ENCODE measurements at regions not wholly inside any gene's neighbourhood (a gene's known extent, or its start where the extent isn't known, plus 50 kb on each side); places are given as distances from the start of the nearest gene placed in this dataset.

DNA sequence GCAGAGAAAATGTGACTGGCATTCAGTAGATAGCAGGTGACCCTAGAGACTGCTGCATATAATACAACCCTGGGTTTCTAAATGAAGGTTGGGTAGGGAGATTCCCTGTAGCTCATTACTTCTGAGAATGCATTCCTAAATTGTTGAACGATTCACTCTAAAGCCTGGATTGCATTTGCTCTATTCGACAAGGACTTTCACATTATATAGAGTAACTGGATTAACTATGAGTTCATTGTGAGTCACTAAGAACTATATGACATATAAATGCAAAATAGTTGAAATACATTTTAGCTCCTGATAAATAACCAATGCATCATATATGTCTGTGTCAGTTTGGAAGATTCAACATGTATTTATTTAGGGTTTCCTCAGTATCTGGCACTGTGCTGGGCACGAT, 294.7 kb upstream of the CCDC54 start:
- Histone ChIP-seq H3K9me3 (replicated peaks in 1 of 2; ENCODE audit: control insufficient read depth in 2 of 2, insufficient read depth in 1 of 2, low read depth in 1 of 2, low read length in 2 of 2) (no peaks in the 10 kb centered on the region), H3K79me1 (ENCODE audit: low read depth, low read length) (no peaks in the 10 kb centered on the region), H3K36me3 (replicated peaks in 1 of 2; ENCODE audit: control insufficient read depth in 2 of 2, insufficient read depth in 2 of 2, low read length in 2 of 2) (no peaks in the 10 kb centered on the region), H2BK120ac (ENCODE audit: low read depth, low read length) (no peak overlapping the region), H2AFZ (ENCODE audit: low read length) (no peak overlapping the region), H3K4me2 (ENCODE audit: insufficient read depth, low read length, poor library complexity, severe bottlenecking) (no peak overlapping the region), H2BK12ac (ENCODE audit: low read length) (no peak overlapping the region), H3K4me3 (ENCODE audit: low read length in 2 of 2) (no peak overlapping the region), H2BK5ac (ENCODE audit: low read length) (no peak overlapping the region), H3K9ac (ENCODE audit: low read depth, low read length, poor library complexity) (no peak overlapping the region), H3K14ac (ENCODE audit: low read length) (no peak overlapping the region), H4K91ac (ENCODE audit: low read depth, low read length, poor library complexity) (no peak overlapping the region), H3K4me1 (ENCODE audit: control insufficient read depth in 2 of 2, insufficient read depth in 1 of 2, low read depth in 1 of 2, low read length in 2 of 2) (no peaks in the 10 kb centered on the region), H2AK5ac (ENCODE audit: low read depth, low read length) (no peak overlapping the region), H2BK15ac (ENCODE audit: low read length) (no peak overlapping the region), H3K4ac (ENCODE audit: low read length) (no peak overlapping the region), H3K18ac (ENCODE audit: low read length) (no peak overlapping the region), H3K23ac (ENCODE audit: low read depth, low read length, poor library complexity) (no peak overlapping the region), H3K27ac (replicated peaks; ENCODE audit: low read length) (no peak overlapping the region), H3K27me3 (ENCODE audit: control insufficient read depth in 3 of 3, insufficient read depth in 3 of 3, low read depth in 1 of 3, low read length in 3 of 3) (no peaks in the 10 kb centered on the region), H4K8ac (ENCODE audit: low read depth, low read length) (no peak overlapping the region)
- WGBS, 2 donors (ENCODE audit: extremely low coverage in 2 of 2, insufficient read length in 2 of 2, insufficient replicate concordance in 1 of 2): no CpG with 5 or more reads among the region's 3 CpGs
- no peak for DNase-seq (ENCODE audit: low spot score)

DNA sequence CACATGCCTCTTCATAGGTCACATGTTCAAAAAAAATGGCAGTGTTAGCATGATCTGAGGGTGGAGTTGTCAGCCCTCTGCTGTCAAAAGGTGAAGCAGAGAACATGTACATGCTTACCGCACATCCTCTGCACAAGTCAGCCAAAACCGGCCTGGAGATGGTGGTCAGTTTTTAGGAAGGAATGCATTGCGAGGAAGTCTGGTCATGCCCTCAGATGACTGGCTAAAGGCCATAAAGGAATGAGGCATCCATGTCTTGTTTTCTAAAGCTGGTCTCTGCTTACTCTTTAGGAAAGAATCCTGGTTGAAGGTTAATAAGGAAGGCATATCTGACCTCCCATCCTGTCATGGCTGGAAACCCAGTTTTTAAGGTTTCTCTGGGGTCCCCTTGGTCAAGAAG, 292.0 kb upstream of the CCDC54 start:
- Histone ChIP-seq H2BK5ac (ENCODE audit: low read length) (no peak overlapping the region), H3K27ac (replicated peaks; ENCODE audit: low read length) (no peak overlapping the region), H3K27me3 (ENCODE audit: control insufficient read depth in 3 of 3, insufficient read depth in 3 of 3, low read depth in 1 of 3, low read length in 3 of 3) (no peaks in the 10 kb centered on the region), H3K18ac (ENCODE audit: low read length) (no peak overlapping the region), H2BK15ac (ENCODE audit: low read length) (no peak overlapping the region), H2AFZ (ENCODE audit: low read length) (no peak overlapping the region), H3K9me3 (replicated peaks in 1 of 2; ENCODE audit: control insufficient read depth in 2 of 2, insufficient read depth in 1 of 2, low read depth in 1 of 2, low read length in 2 of 2) (no peaks in the 10 kb centered on the region), H3K4ac (ENCODE audit: low read length) (no peak overlapping the region), H3K4me1 (ENCODE audit: control insufficient read depth in 2 of 2, insufficient read depth in 1 of 2, low read depth in 1 of 2, low read length in 2 of 2) (peaks cover 0 to 2% of the 10 kb centered on the region in 2 donors), H4K91ac (ENCODE audit: low read depth, low read length, poor library complexity) (no peak overlapping the region), H3K4me3 (ENCODE audit: low read length in 2 of 2) (no peak overlapping the region), H2AK5ac (ENCODE audit: low read depth, low read length) (no peak overlapping the region), H3K23ac (ENCODE audit: low read depth, low read length, poor library complexity) (no peak overlapping the region), H3K14ac (ENCODE audit: low read length) (no peak overlapping the region), H3K9ac (ENCODE audit: low read depth, low read length, poor library complexity) (no peak overlapping the region), H4K8ac (ENCODE audit: low read depth, low read length) (no peak overlapping the region), H3K4me2 (ENCODE audit: insufficient read depth, low read length, poor library complexity, severe bottlenecking) (no peak overlapping the region), H3K79me1 (ENCODE audit: low read depth, low read length) (no peaks in the 10 kb centered on the region), H2BK12ac (ENCODE audit: low read length) (no peak overlapping the region), H2BK120ac (ENCODE audit: low read depth, low read length) (no peak overlapping the region), H3K36me3 (replicated peaks in 1 of 2; ENCODE audit: control insufficient read depth in 2 of 2, insufficient read depth in 2 of 2, low read length in 2 of 2) (no peaks in the 10 kb centered on the region)
- DNase-seq (ENCODE audit: low spot score): no peak
- WGBS, 2 donors (ENCODE audit: extremely low coverage in 2 of 2, insufficient read length in 2 of 2, insufficient replicate concordance in 1 of 2): no CpG with 5 or more reads among the region's 3 CpGs

GRCh38 chr3:107092121-107092520, 285.1 kb upstream of the CCDC54 start:
- Histone ChIP-seq H2BK120ac (ENCODE audit: low read depth, low read length) (no peak overlapping the region), H3K18ac (ENCODE audit: low read length) (no peak overlapping the region), H4K8ac (ENCODE audit: low read depth, low read length) (no peak overlapping the region), H3K4me2 (ENCODE audit: insufficient read depth, low read length, poor library complexity, severe bottlenecking) (no peak overlapping the region), H3K4ac (ENCODE audit: low read length) (no peak overlapping the region), H3K27me3 (ENCODE audit: control insufficient read depth in 3 of 3, insufficient read depth in 3 of 3, low read depth in 1 of 3, low read length in 3 of 3) (peaks cover 0 to 2% (median 0%) of the 10 kb centered on the region in 3 experiments), H3K9ac (ENCODE audit: low read depth, low read length, poor library complexity) (no peak overlapping the region), H4K91ac (ENCODE audit: low read depth, low read length, poor library complexity) (no peak overlapping the region), H2BK12ac (ENCODE audit: low read length) (no peak overlapping the region), H3K4me3 (ENCODE audit: low read length in 2 of 2) (no peak overlapping the region), H2BK5ac (ENCODE audit: low read length) (no peak overlapping the region), H3K27ac (replicated peaks; ENCODE audit: low read length) (no peak overlapping the region), H2AFZ (ENCODE audit: low read length) (no peak overlapping the region), H3K14ac (ENCODE audit: low read length) (no peak overlapping the region), H3K36me3 (replicated peaks in 1 of 2; ENCODE audit: control insufficient read depth in 2 of 2, insufficient read depth in 2 of 2, low read length in 2 of 2) (no peaks in the 10 kb centered on the region), H3K79me1 (ENCODE audit: low read depth, low read length) (no peaks in the 10 kb centered on the region), H3K23ac (ENCODE audit: low read depth, low read length, poor library complexity) (no peak overlapping the region), H3K9me3 (replicated peaks in 1 of 2; ENCODE audit: control insufficient read depth in 2 of 2, insufficient read depth in 1 of 2, low read depth in 1 of 2, low read length in 2 of 2) (no peaks in the 10 kb centered on the region), H2BK15ac (ENCODE audit: low read length) (no peak overlapping the region), H3K4me1 (ENCODE audit: control insufficient read depth in 2 of 2, insufficient read depth in 1 of 2, low read depth in 1 of 2, low read length in 2 of 2) (peaks cover 0 to 2% of the 10 kb centered on the region in 2 donors), H2AK5ac (ENCODE audit: low read depth, low read length) (no peak overlapping the region)
- WGBS, 2 donors (ENCODE audit: extremely low coverage in 2 of 2, insufficient read length in 2 of 2, insufficient replicate concordance in 1 of 2): no CpG with 5 or more reads among the region's 3 CpGs
- no peak for DNase-seq (ENCODE audit: low spot score)

- no peak overlapping the region for H4K91ac ChIP-seq (ENCODE audit: low read depth, low read length, poor library complexity)
- no peak overlapping the region for H2BK5ac ChIP-seq (ENCODE audit: low read length)
- H3K4me3 ChIP-seq (ENCODE audit: low read length in 2 of 2): no peak overlapping the region
- no peaks in the 10 kb centered on the region for H3K4me1 ChIP-seq (ENCODE audit: control insufficient read depth in 2 of 2, insufficient read depth in 1 of 2, low read depth in 1 of 2, low read length in 2 of 2)
- no peak overlapping the region for H3K4me2 ChIP-seq (ENCODE audit: insufficient read depth, low read length, poor library complexity, severe bottlenecking)
- H2BK12ac ChIP-seq (ENCODE audit: low read length): no peak overlapping the region
- DNase-seq (ENCODE audit: low spot score): no peak
- no peak overlapping the region for H3K4ac ChIP-seq (ENCODE audit: low read length)
- no peak overlapping the region for H2BK15ac ChIP-seq (ENCODE audit: low read length)
- no peak overlapping the region for H3K9ac ChIP-seq (ENCODE audit: low read depth, low read length, poor library complexity)
- H3K14ac ChIP-seq (ENCODE audit: low read length): no peak overlapping the region
- no peak overlapping the region for H4K8ac ChIP-seq (ENCODE audit: low read depth, low read length)
- H2AFZ ChIP-seq (ENCODE audit: low read length): no peak overlapping the region
- H3K36me3 ChIP-seq (replicated peaks in 1 of 2; ENCODE audit: control insufficient read depth in 2 of 2, insufficient read depth in 2 of 2, low read length in 2 of 2): no peaks in the 10 kb centered on the region
- no peak overlapping the region for H3K23ac ChIP-seq (ENCODE audit: low read depth, low read length, poor library complexity)
- no peaks in the 10 kb centered on the region for H3K79me1 ChIP-seq (ENCODE audit: low read depth, low read length)
- no peak overlapping the region for H2AK5ac ChIP-seq (ENCODE audit: low read depth, low read length)
- H3K9me3 ChIP-seq (replicated peaks in 1 of 2; ENCODE audit: control insufficient read depth in 2 of 2, insufficient read depth in 1 of 2, low read depth in 1 of 2, low read length in 2 of 2): no peaks in the 10 kb centered on the region
- no peak overlapping the region for H3K27ac ChIP-seq (replicated peaks; ENCODE audit: low read length)
- no peak overlapping the region for H2BK120ac ChIP-seq (ENCODE audit: low read depth, low read length)
- H3K27me3 ChIP-seq (ENCODE audit: control insufficient read depth in 3 of 3, insufficient read depth in 3 of 3, low read depth in 1 of 3, low read length in 3 of 3): peaks cover 0 to 2% (median 0%) of the 10 kb centered on the region in 3 experiments
- H3K18ac ChIP-seq (ENCODE audit: low read length): no peak overlapping the region
These were observed 278.4 kb upstream of the CCDC54 start for GRCh38 chr3:107098864-107099263.

Measured in neuronal stem cell (in vitro differentiated cells).